ENCODE measurements at regions not wholly inside any gene's neighbourhood (a gene's known extent, or its start where the extent isn't known, plus 50 kb on each side); places are given as distances from the start of the nearest gene placed in this dataset.

- DNase-seq, result no peak
- intact Hi-C loops (cut with DNase I), result no loop called here
- no peak for ATAC-seq (ENCODE audit: poor library complexity)
These were observed 313.4 kb downstream of the BCL11B start for GRCh38 chr14:98958632-98959031.

- intact Hi-C loops (cut with DNase I), result no loop called here
- no peak for ATAC-seq (ENCODE audit: poor library complexity)
- no peak for DNase-seq
These were observed 312.6 kb downstream of the BCL11B start for GRCh38 chr14:98959410-98959809.

- intact Hi-C loops (cut with DNase I), result no loop called here
- DNase-seq (no peak), ATAC-seq (ENCODE audit: poor library complexity) (no peak)
These were observed 311.9 kb downstream of the BCL11B start for GRCh38 chr14:98959958-98960616.

GRCh38 chr14:98960617-98961013 is 311.4 kb downstream of the BCL11B start:
- intact Hi-C loops (cut with DNase I), result no loop called here
- DNase-seq, result no peak
- no peak for ATAC-seq (ENCODE audit: poor library complexity)

GRCh38 chr14:98961191-98961590 is 310.8 kb downstream of the BCL11B start:
- intact Hi-C loops (cut with DNase I), result no loop called here
- DNase-seq (no peak), ATAC-seq (ENCODE audit: poor library complexity) (no peak)

- ATAC-seq (ENCODE audit: poor library complexity) (no peak), DNase-seq (no peak)
- intact Hi-C loops (cut with DNase I), result no loop called here
These were observed 309.9 kb downstream of the BCL11B start for GRCh38 chr14:98962118-98962517.

GRCh38 chr14:98963610-98964009 is 308.4 kb downstream of the BCL11B start:
- DNase-seq (no peak), ATAC-seq (ENCODE audit: poor library complexity) (no peak)
- intact Hi-C loops (cut with DNase I), result no loop called here

GRCh38 chr14:98964171-98964570 is 307.8 kb downstream of the BCL11B start:
- ATAC-seq (ENCODE audit: poor library complexity) (no peak), DNase-seq (no peak)
- intact Hi-C loops (cut with DNase I), result no loop called here

- ATAC-seq (ENCODE audit: poor library complexity), result no peak
These were observed 306.9 kb downstream of the BCL11B start for GRCh38 chr14:98965076-98965475.

GRCh38 chr14:98966016-98966415 is 306.0 kb downstream of the BCL11B start:
- no peak for DNase-seq
- intact Hi-C loops (cut with DNase I), result no loop called here
- no peak for ATAC-seq (ENCODE audit: poor library complexity)

More at GRCh38 chr14:98965076-98965475, 306.9 kb downstream of the BCL11B start:
- DNase-seq, result no peak
- intact Hi-C loops (cut with DNase I), result no loop called here

GRCh38 chr14:98966475-98967162 is 305.4 kb downstream of the BCL11B start:
- intact Hi-C loops (cut with DNase I), result no loop called here
- ATAC-seq (ENCODE audit: poor library complexity) (no peak), DNase-seq (no peak)

GRCh38 chr14:98974113-98974512 is 297.9 kb downstream of the BCL11B start:
- intact Hi-C loops (cut with DNase I), result no loop called here
- no peak for ATAC-seq (ENCODE audit: poor library complexity)
- no peak for DNase-seq

GRCh38 chr14:98976271-98976670 is 295.7 kb downstream of the BCL11B start:
- no peak for DNase-seq
- no peak for ATAC-seq (ENCODE audit: poor library complexity)
- intact Hi-C loops (cut with DNase I), result no loop called here

GRCh38 chr14:98977451-98977850 is 294.5 kb downstream of the BCL11B start:
- intact Hi-C loops (cut with DNase I), result no loop called here
- ATAC-seq (ENCODE audit: poor library complexity) (no peak), DNase-seq (no peak)

- DNase-seq (no peak), ATAC-seq (ENCODE audit: poor library complexity) (no peak)
- intact Hi-C loops (cut with DNase I), result no loop called here
These were observed 289.0 kb downstream of the BCL11B start for GRCh38 chr14:98982986-98983385.

GRCh38 chr14:98984027-98984718 is 287.8 kb downstream of the BCL11B start:
- intact Hi-C loops (cut with DNase I), result no loop called here
- no peak for DNase-seq

GRCh38 chr14:98984719-98985041 is 287.3 kb downstream of the BCL11B start:
- DNase-seq (no peak), ATAC-seq (ENCODE audit: poor library complexity) (no peak)
- intact Hi-C loops (cut with DNase I), result no loop called here

More at GRCh38 chr14:98984027-98984718, 287.8 kb downstream of the BCL11B start:
- ATAC-seq (ENCODE audit: poor library complexity), result no peak

GRCh38 chr14:98993818-98994217 is 278.2 kb downstream of the BCL11B start:
- ATAC-seq (ENCODE audit: poor library complexity), result no peak

GRCh38 chr14:98994561-98994960 is 277.4 kb downstream of the BCL11B start:
- intact Hi-C loops (cut with DNase I), result no loop called here
- ATAC-seq (ENCODE audit: poor library complexity) (no peak), DNase-seq (no peak)

More at GRCh38 chr14:98993818-98994217, 278.2 kb downstream of the BCL11B start:
- intact Hi-C loops (cut with DNase I), result no loop called here
- no peak for DNase-seq
